GM19438 (cell line): ENCODE measurements at regions not wholly inside any gene's neighbourhood (a gene's known extent, or its start where the extent isn't known, plus 50 kb on each side); places are given as distances from the start of the nearest gene placed in this dataset.
"Not testable (repeated sequence)": the region's sequence is repeated elsewhere in the genome, so short reads cannot be mapped to it uniquely, and the experiment has no call there.

Experiments
- ATAC-seq: cut with Tn5 transposase; IDR thresholded peaks from one replicate; pipeline ENCODE4 v1.9.1; 2021; ENCODE audit warnings: low read depth; ENCODE audit not compliant: unreplicated experiment

DNA sequence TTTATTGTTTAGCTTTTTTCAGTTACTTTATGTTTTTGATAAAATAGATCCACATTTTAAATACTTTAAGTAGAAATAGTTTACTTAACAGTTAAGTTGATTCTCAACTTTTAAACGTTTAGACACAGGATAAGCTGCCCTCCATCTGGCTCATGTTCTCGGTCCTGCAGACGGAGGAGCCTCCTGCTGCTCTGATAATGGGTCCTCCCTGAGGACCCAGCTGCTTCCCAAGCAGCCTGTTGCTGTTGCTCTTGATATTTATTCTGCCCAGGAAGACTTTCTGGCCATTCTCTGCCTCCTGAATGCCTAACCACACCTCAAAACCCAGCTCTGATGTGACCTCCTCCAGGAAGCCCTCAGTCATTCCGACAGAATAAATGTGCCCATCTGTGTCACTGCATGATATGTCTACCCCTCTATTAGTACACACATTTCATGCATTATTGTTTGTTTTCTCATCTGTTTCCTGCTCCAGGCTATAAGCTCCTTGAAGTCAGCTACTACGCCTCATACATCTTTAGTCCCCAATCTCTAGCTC lies 267.2 kb upstream of the MSX2 start:
- ATAC-seq, result no peak

GRCh38 chr5:174459071-174459702 lies 265.2 kb upstream of the MSX2 start:
- ATAC-seq, result no peak

DNA sequence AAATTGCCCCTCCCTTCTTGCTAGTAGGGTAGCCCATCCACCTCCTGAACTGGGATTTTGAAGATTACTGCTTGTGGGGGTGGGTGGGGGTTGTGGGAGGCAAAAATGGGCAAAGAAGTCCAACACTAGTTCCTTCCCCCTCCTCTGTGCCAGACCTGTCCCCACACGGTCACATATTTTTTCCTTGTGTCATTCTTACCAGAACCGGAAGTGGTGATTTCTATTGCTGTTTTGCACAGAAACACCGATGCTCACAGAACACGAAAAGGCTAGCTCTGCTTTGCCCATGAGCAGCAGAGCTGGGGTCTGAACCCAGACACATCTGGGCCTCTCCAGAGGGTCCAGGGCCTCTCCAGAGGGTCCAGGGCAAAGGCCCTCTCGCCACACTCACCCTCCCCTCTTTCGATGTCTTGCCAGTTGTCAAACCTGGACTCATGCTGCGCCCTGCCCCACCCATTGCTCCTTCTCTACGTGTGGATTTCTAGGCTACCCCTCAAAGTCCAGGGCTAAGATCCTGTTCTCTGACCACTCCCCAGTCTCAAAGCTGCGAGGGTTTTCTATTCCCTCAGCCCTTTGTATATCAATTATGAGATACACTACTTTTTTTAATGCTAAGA lies 264.4 kb upstream of the MSX2 start:
- ATAC-seq, result no peak

DNA sequence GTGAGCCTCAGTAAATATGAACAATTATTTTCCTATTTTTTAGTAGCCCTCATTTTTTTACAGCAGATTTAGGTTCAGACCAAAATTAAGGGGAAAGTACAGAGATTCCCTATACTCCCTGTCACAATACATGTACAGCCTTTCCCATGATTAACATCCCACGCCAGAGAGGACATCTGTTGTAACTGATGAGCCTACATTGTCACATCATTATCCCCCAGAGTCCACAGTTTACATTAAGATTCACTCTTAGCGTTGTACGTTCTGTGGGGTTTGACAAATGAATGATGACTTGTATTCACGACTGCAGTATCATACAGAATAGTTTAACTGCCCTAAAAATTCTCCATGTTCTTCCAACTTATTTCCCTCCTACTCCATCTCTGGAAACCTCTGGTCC lies 262.3 kb upstream of the MSX2 start:
- ATAC-seq, result no peak

GRCh38 chr5:174464504-174465165 lies 259.7 kb upstream of the MSX2 start:
- ATAC-seq, result no peak

DNA sequence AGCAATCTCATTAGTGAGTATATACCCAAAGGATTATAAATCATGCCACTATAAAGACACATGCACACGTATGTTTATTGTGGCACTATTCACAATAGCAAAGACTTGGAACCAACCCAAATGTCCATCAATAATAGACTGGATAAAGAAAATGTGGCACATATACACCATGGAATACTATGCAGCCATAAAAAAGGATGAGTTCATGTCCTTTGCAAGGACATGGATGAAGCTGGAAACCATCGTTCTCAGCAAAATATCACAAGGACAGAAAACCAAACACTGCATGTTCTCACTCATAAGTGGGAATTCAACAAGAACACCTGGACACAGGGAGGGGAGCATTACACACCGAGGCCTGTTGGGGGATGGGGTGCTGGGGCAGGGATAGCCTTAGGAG lies 252.9 kb upstream of the MSX2 start:
- not testable (repeated sequence) for ATAC-seq

- ATAC-seq, result no peak
These were observed 251.4 kb upstream of the MSX2 start for GRCh38 chr5:174472956-174473355.

DNA sequence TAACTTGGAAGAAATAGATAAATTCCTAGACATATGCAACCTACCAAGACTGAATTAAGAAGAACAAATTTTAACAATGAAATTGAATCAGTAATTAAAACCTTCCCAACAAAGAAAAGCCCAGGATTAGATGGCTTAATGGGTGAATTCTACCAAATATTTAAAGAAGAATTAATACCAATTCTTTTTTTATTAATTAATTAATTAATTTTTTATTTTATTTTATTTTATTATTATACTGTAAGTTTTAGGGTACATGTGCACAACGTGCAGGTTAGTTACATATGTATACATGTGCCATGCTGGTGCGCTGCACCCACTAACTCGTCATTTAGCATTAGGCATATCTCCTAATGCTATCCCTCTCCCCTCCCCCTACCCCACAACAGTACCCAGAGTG lies 248.4 kb upstream of the MSX2 start:
- ATAC-seq, result not testable (repeated sequence)

DNA sequence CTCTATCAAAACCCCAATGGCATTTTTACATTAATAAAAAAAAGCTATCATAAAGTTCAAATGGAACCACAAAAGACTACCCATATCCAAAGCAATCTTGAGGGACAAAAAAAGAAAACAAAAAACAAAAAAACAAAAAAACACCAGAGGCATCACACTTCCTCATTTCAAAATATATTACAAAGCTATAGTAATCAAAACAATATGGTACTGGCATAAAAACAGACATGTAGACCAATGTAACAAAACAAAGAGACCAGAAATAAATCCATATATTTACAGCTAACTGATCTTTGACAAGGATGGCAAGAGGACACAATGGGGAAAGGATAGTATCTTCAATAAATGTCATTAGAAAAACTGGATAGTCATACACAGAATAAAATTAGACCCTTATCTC lies 245.1 kb upstream of the MSX2 start:
- no peak for ATAC-seq

DNA sequence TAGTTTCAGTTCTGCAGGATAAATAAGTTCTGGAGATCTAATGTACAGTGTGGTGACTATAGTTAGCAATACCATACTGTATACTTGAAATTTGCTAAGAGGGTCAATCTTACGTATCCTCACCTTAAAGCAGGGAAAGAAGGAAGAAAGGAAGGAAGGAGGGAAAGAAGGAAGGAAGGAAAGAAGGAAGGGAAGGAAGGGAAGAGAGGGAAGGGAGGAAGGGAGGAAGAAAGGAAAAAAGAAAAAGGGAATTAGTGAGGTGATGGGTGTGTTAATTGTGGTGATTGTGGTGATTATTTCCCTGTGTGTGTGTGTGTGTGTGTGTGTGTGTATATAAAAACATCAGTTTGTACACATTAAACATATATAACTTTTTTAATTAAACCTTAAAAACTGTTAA lies 242.6 kb upstream of the MSX2 start:
- no peak for ATAC-seq

- ATAC-seq, result no peak
These were observed 241.8 kb upstream of the MSX2 start for GRCh38 chr5:174482607-174483024.

- no peak for ATAC-seq
These were observed 241.0 kb upstream of the MSX2 start for GRCh38 chr5:174483411-174483810.

GRCh38 chr5:174489215-174489614 lies 235.2 kb upstream of the MSX2 start:
- ATAC-seq, result no peak

DNA sequence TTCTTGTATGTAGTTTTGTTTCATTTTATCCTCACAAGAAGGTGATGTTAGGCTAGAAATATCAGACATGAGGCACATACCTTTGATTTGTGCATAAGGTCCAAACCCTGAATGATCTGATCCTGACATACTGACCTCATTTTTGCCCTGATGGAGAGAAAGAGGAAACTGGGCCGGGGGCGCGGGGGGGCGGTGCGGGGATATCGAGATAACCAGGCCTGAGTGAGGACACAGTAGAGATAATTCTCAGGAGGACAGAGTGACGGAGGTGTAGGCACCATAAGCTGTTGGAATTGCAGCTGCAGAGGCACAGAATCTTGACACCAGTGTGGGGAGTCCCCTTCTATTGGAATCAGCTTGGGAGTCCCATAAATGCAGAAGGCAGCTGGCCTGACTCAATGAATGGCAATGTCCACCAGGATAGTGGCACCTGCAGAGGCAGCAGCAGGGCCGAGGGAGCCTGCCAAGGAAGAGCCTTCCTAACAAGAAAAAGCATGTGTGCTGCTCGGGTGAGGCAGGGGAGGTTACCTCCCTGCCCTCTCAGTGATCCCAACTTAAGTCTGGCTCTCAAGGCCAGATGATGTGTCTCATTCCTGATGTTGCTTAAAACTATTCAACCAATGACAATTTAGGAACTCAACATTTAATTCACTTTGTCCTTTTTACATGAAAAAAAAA lies 234.3 kb upstream of the MSX2 start:
- ATAC-seq, result no peak

GRCh38 chr5:174490728-174491127 lies 233.7 kb upstream of the MSX2 start:
- ATAC-seq, result no peak

DNA sequence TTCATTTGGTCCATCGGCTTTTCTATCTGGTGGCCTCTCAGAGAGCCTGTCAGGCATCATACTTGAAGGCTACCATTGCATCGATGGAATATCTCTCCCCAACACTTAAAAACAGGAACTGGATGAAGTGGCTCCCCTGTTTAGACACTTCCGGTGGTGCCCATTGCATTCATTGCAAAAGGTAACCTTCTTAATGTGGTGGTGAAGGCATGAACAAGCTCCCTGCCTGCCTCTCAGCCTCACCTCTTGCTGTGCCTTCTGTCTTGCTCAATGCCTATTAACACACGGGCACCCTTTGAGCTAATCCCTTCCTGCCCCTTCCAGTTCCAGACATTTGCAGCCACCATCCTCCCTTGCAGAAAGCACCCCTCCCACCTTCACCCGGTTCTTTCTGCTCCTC lies 233.1 kb upstream of the MSX2 start:
- ATAC-seq, result no peak

GRCh38 chr5:174491761-174492350 lies 232.5 kb upstream of the MSX2 start:
- no peak for ATAC-seq

GRCh38 chr5:174493530-174493929 lies 230.9 kb upstream of the MSX2 start:
- no peak for ATAC-seq

GRCh38 chr5:174497939-174498338 lies 226.4 kb upstream of the MSX2 start:
- ATAC-seq, result not testable (repeated sequence)

DNA sequence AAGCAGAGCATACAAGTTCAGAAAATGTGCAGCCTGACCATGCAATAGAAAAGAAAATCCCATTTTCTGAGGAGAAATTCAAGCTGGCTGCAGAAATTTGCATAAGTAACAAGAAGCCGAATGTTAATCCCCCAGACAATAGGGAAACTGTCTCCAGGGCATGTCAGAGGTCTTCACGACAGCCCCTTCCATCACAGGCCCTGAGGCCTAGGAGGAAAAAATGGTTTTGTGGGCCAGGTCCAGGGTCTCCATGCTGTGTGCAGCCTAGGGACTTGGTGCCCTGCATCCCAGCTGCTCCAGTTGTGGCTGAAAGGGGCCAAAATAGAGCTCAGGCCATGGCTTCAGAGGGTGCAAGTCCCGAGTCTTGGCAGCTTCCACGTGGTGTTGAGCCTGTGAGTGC lies 225.8 kb upstream of the MSX2 start:
- ATAC-seq, result not testable (repeated sequence)

DNA sequence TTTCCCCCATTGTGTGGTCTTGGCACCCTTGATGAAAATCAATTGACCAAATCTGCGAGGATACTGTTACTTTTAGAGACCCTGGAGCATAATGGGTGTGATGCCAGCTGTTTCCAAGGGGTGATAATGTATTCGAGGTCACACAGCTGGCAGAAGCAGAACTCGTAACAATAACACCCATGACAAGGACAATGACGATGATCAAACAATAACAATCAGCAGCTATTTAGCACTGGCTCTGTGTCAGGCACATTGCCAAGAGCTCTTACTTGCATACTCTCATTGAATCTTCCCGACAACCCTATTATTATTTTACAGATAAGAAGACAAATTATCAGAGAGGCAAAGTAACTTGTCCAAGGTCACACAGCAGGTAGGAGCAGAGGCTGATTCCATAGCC lies 223.7 kb upstream of the MSX2 start:
- ATAC-seq, result no peak
